ENCODE measurements at regions not wholly inside any gene's neighbourhood (a gene's known extent, or its start where the extent isn't known, plus 50 kb on each side); places are given as distances from the start of the nearest gene placed in this dataset.

DNA sequence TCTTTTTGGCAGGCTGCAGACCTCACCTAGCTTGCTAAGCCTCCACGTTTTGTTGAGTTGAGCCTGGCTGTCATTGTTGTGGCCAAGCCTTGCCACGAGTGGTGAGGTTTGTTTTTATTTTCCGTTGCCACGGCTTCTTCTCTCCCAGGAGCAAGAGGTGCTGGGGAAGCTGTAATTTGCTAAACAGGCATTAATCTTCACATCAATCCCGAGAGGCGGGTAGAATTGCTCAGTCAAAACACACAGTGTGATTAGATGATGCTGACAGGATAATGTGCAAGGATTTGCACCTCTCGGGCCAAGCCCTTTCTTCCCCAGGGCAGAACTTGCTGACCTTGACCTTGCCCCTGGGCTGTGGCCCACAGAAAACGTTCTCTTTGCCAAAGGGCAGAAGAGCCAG is 72.2 kb upstream of the ATP6AP2 start:
- TF ChIP-seq, protein P1, sequence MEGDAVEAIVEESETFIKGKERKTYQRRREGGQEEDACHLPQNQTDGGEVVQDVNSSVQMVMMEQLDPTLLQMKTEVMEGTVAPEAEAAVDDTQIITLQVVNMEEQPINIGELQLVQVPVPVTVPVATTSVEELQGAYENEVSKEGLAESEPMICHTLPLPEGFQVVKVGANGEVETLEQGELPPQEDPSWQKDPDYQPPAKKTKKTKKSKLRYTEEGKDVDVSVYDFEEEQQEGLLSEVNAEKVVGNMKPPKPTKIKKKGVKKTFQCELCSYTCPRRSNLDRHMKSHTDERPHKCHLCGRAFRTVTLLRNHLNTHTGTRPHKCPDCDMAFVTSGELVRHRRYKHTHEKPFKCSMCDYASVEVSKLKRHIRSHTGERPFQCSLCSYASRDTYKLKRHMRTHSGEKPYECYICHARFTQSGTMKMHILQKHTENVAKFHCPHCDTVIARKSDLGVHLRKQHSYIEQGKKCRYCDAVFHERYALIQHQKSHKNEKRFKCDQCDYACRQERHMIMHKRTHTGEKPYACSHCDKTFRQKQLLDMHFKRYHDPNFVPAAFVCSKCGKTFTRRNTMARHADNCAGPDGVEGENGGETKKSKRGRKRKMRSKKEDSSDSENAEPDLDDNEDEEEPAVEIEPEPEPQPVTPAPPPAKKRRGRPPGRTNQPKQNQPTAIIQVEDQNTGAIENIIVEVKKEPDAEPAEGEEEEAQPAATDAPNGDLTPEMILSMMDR (CRISPR knock-in tag; IDR thresholded peaks at IDR 0.05) = no peak
- TF ChIP-seq KDM5B (CRISPR knock-in tag; IDR thresholded peaks at IDR 0.05; ENCODE audit: borderline replicate concordance) = no peak
- no peak for TF ChIP-seq HDAC6 (IDR thresholded peaks at IDR 0.05; ENCODE audit: low read depth, low read length)
- TF ChIP-seq, protein P2, sequence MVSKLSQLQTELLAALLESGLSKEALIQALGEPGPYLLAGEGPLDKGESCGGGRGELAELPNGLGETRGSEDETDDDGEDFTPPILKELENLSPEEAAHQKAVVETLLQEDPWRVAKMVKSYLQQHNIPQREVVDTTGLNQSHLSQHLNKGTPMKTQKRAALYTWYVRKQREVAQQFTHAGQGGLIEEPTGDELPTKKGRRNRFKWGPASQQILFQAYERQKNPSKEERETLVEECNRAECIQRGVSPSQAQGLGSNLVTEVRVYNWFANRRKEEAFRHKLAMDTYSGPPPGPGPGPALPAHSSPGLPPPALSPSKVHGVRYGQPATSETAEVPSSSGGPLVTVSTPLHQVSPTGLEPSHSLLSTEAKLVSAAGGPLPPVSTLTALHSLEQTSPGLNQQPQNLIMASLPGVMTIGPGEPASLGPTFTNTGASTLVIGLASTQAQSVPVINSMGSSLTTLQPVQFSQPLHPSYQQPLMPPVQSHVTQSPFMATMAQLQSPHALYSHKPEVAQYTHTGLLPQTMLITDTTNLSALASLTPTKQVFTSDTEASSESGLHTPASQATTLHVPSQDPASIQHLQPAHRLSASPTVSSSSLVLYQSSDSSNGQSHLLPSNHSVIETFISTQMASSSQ (IDR thresholded peaks at IDR 0.05; ENCODE audit: low read depth) = no peak
- TF ChIP-seq, protein P2 (CRISPR knock-in tag; IDR thresholded peaks at IDR 0.05; ENCODE audit: borderline replicate concordance) = no peak
- TF ChIP-seq MATR3 (CRISPR knock-in tag; IDR thresholded peaks at IDR 0.05) = no peak
- no peak for TF ChIP-seq SMAD3 (CRISPR knock-in tag; IDR thresholded peaks at IDR 0.05)
- no peak for TF ChIP-seq KDM1A (CRISPR knock-in tag; IDR thresholded peaks at IDR 0.05)
- TF ChIP-seq HCFC1 (IDR thresholded peaks at IDR 0.05; ENCODE audit: low read depth, low read length) = no peak
- TF ChIP-seq PHF8 (CRISPR knock-in tag; IDR thresholded peaks at IDR 0.05) = no peak
- no peak for TF ChIP-seq ZSCAN29 (CRISPR knock-in tag; conservative IDR thresholded peaks at IDR 0.05)
- TF ChIP-seq, protein P3, sequence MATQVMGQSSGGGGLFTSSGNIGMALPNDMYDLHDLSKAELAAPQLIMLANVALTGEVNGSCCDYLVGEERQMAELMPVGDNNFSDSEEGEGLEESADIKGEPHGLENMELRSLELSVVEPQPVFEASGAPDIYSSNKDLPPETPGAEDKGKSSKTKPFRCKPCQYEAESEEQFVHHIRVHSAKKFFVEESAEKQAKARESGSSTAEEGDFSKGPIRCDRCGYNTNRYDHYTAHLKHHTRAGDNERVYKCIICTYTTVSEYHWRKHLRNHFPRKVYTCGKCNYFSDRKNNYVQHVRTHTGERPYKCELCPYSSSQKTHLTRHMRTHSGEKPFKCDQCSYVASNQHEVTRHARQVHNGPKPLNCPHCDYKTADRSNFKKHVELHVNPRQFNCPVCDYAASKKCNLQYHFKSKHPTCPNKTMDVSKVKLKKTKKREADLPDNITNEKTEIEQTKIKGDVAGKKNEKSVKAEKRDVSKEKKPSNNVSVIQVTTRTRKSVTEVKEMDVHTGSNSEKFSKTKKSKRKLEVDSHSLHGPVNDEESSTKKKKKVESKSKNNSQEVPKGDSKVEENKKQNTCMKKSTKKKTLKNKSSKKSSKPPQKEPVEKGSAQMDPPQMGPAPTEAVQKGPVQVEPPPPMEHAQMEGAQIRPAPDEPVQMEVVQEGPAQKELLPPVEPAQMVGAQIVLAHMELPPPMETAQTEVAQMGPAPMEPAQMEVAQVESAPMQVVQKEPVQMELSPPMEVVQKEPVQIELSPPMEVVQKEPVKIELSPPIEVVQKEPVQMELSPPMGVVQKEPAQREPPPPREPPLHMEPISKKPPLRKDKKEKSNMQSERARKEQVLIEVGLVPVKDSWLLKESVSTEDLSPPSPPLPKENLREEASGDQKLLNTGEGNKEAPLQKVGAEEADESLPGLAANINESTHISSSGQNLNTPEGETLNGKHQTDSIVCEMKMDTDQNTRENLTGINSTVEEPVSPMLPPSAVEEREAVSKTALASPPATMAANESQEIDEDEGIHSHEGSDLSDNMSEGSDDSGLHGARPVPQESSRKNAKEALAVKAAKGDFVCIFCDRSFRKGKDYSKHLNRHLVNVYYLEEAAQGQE (IDR thresholded peaks at IDR 0.05; ENCODE audit: borderline replicate concordance in 1 of 2, low read depth in 1 of 2, low read length in 2 of 2) = no peak
- no peak for TF ChIP-seq TCF7 (IDR thresholded peaks at IDR 0.05; ENCODE audit: low read depth)

Measured in HepG2 (cell line).